ENCODE measurements at regions not wholly inside any gene's neighbourhood (a gene's known extent, or its start where the extent isn't known, plus 50 kb on each side); places are given as distances from the start of the nearest gene placed in this dataset.

DNA sequence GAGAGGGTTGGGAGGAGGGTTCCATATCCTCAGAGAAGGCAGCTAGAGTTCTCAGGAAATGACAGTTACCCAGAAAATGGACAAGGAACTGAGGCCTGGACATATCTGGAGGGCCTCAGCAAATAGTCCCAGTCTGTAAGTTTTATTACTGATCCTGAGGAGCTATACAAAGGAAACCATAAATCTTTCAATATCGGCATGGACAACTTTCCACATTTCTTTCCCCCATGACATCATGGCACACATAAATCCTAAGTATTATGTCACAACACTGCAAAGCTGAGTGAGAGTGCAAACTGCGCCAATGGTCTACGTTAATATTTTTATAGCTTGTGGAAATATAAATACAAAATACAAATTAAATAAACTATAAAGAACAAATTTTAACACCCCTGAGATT lies 1356.2 kb upstream of the C9orf72 start:
- no peaks in the 10 kb centered on the region for H3K36me3 Mint-ChIP-seq
- Histone ChIP-seq H3K4me3 (no peak overlapping the region), H3K79me2 (ENCODE audit: low read depth) (no peaks in the 10 kb centered on the region), H3F3A (ENCODE audit: low read depth) (no peaks in the 10 kb centered on the region), H3K36me3 (no peaks in the 10 kb centered on the region), H3K27ac (no peak overlapping the region), H3K9ac (no peak overlapping the region), H4K20me1 (ENCODE audit: low read depth) (no peaks in the 10 kb centered on the region), H3K4me2 (no peak overlapping the region), H3K9me3 (ENCODE audit: low read depth) (no peaks in the 10 kb centered on the region), H2AFZ (replicated peaks) (no peak overlapping the region), H3K27me3 (no peaks in the 10 kb centered on the region), H3K4me1 (peaks cover 19% of the 10 kb centered on the region)
- DNase-seq (ENCODE audit: low spot score), result no peak
- no peaks in the 10 kb centered on the region for H3K9me3 Mint-ChIP-seq
- TF ChIP-seq, protein P1, sequence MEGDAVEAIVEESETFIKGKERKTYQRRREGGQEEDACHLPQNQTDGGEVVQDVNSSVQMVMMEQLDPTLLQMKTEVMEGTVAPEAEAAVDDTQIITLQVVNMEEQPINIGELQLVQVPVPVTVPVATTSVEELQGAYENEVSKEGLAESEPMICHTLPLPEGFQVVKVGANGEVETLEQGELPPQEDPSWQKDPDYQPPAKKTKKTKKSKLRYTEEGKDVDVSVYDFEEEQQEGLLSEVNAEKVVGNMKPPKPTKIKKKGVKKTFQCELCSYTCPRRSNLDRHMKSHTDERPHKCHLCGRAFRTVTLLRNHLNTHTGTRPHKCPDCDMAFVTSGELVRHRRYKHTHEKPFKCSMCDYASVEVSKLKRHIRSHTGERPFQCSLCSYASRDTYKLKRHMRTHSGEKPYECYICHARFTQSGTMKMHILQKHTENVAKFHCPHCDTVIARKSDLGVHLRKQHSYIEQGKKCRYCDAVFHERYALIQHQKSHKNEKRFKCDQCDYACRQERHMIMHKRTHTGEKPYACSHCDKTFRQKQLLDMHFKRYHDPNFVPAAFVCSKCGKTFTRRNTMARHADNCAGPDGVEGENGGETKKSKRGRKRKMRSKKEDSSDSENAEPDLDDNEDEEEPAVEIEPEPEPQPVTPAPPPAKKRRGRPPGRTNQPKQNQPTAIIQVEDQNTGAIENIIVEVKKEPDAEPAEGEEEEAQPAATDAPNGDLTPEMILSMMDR (IDR thresholded peaks at IDR 0.05), result no peak
- TF ChIP-seq EZH2phosphoT487 (IDR thresholded peaks at IDR 0.05), result no peak
- TF ChIP-seq EZH2 (IDR thresholded peaks at IDR 0.05), result no peak
- H3K4me1 Mint-ChIP-seq, result no peaks in the 10 kb centered on the region
- peaks cover 3% of the 10 kb centered on the region for H3K27me3 Mint-ChIP-seq (ENCODE audit: insufficient read depth, low read depth)
- no peak overlapping the region for H3K27ac Mint-ChIP-seq
- no peak overlapping the region for H3K4me3 Mint-ChIP-seq

DNA sequence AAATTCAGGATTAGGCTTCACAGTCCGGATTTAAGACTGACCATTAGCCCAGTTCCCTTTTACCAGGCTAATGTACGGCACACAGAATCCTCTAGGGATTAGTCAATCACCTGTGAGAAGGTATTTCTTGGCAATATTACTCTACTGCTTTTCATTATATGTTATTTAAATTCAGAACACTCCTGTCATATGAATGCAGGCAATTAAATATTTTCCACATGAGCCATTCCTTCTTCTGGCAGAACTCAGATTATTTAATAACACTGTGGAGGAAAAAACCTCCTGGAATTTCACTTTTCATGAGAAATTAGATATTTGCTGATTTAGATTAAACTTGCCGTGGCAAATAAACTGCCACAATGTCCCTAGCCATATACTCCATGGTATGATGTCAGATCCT lies 1357.5 kb upstream of the C9orf72 start:
- Mint-ChIP-seq H3K36me3 (no peaks in the 10 kb centered on the region), H3K9me3 (no peaks in the 10 kb centered on the region), H3K27me3 (ENCODE audit: insufficient read depth, low read depth) (peaks cover 3% of the 10 kb centered on the region), H3K27ac (no peak overlapping the region), H3K4me1 (no peaks in the 10 kb centered on the region), H3K4me3 (no peak overlapping the region)
- H3K9me3 ChIP-seq (ENCODE audit: low read depth), result no peaks in the 10 kb centered on the region
- H3F3A ChIP-seq (ENCODE audit: low read depth), result no peaks in the 10 kb centered on the region
- H3K27ac ChIP-seq, result no peak overlapping the region
- no peak for DNase-seq (ENCODE audit: low spot score)
- TF ChIP-seq EZH2 (IDR thresholded peaks at IDR 0.05), result no peak
- TF ChIP-seq, protein P1 (IDR thresholded peaks at IDR 0.05), result no peak
- no peak for TF ChIP-seq EZH2phosphoT487 (IDR thresholded peaks at IDR 0.05)
- H2AFZ ChIP-seq (replicated peaks), result no peak overlapping the region
- no peak overlapping the region for H3K9ac ChIP-seq
- no peaks in the 10 kb centered on the region for H3K27me3 ChIP-seq
- H3K79me2 ChIP-seq (ENCODE audit: low read depth), result no peaks in the 10 kb centered on the region
- H4K20me1 ChIP-seq (ENCODE audit: low read depth), result no peaks in the 10 kb centered on the region
- peaks cover 19% of the 10 kb centered on the region for H3K4me1 ChIP-seq
- no peak overlapping the region for H3K4me3 ChIP-seq
- H3K4me2 ChIP-seq, result no peak overlapping the region
- no peaks in the 10 kb centered on the region for H3K36me3 ChIP-seq

DNA sequence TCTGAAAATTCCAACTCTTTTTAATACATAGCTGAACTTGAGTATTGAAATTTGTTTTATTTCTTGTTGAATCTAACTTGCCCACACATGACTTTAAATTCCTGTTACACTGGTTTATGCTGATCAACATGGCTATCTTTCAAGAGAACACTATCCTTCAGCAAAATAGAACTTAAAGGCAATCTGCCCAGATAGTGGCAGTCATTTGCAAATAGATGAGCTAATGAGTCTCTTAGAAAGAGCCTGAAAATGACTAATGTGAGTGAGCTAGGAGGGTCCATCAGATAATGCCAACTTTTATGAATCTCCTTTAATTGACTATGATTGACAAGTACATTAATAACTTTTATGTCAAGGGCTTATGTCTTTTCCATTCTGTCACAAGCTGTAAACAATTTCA lies 1360.8 kb upstream of the C9orf72 start:
- no peak overlapping the region for H3K4me3 Mint-ChIP-seq
- Histone ChIP-seq H3K27me3 (no peaks in the 10 kb centered on the region), H3K9ac (no peak overlapping the region), H3K4me3 (no peak overlapping the region), H3K9me3 (ENCODE audit: low read depth) (no peaks in the 10 kb centered on the region), H3K4me1 (peaks cover 12% of the 10 kb centered on the region), H4K20me1 (ENCODE audit: low read depth) (no peaks in the 10 kb centered on the region), H3K79me2 (ENCODE audit: low read depth) (no peaks in the 10 kb centered on the region), H2AFZ (replicated peaks) (no peak overlapping the region), H3K4me2 (no peak overlapping the region), H3F3A (ENCODE audit: low read depth) (no peaks in the 10 kb centered on the region), H3K27ac (no peak overlapping the region), H3K36me3 (no peaks in the 10 kb centered on the region)
- H3K27ac Mint-ChIP-seq, result no peak overlapping the region
- H3K4me1 Mint-ChIP-seq, result no peaks in the 10 kb centered on the region
- H3K9me3 Mint-ChIP-seq, result no peaks in the 10 kb centered on the region
- H3K27me3 Mint-ChIP-seq (ENCODE audit: insufficient read depth, low read depth), result peaks cover 3% of the 10 kb centered on the region
- no peaks in the 10 kb centered on the region for H3K36me3 Mint-ChIP-seq
- no peak for DNase-seq (ENCODE audit: low spot score)
- TF ChIP-seq EZH2 (IDR thresholded peaks at IDR 0.05) (no peak), EZH2phosphoT487 (IDR thresholded peaks at IDR 0.05) (no peak)
- TF ChIP-seq, protein P1 (IDR thresholded peaks at IDR 0.05), result no peak

All from neural progenitor cell (in vitro differentiated cells).